VCaP (cell line): ENCODE measurements at regions not wholly inside any gene's neighbourhood (a gene's known extent, or its start where the extent isn't known, plus 50 kb on each side); places are given as distances from the start of the nearest gene placed in this dataset.
"Not testable (repeated sequence)": the region's sequence is repeated elsewhere in the genome, so short reads cannot be mapped to it uniquely, and the experiment has no call there.

Experiments used
- H3K27ac ChIP-seq: fragments of 450-650 bp; 2 replicates; pipeline ENCODE4 v1.5.1; 2017
- CTCF ChIP-seq: fragments of 450-650 bp; conservative IDR thresholded peaks from 2 replicates; pipeline ENCODE4 v1.5.1; 2017; ENCODE audit warnings: mild to moderate bottlenecking, moderate library complexity

- TF ChIP-seq CTCF = no peak
- H3K27ac ChIP-seq = no peak overlapping the region
These were observed 582.3 kb downstream of the EDEM1 start for GRCh38 chr3:5769825-5770224.

- no peak overlapping the region for H3K27ac ChIP-seq
- no peak for TF ChIP-seq CTCF
These were observed 586.8 kb downstream of the EDEM1 start for GRCh38 chr3:5774337-5774736.

GRCh38 chr3:5775100-5775499, 587.6 kb downstream of the EDEM1 start:
- H3K27ac ChIP-seq = not testable (repeated sequence)

- no peak for TF ChIP-seq CTCF
- H3K27ac ChIP-seq = peak overlapping the region; percentile 29
These were observed 597.2 kb downstream of the EDEM1 start for GRCh38 chr3:5784690-5785089.

GRCh38 chr3:5787861-5788488, 600.5 kb downstream of the EDEM1 start:
- H3K27ac ChIP-seq = peak overlapping the region; percentile 42
- peak; percentile 90 for TF ChIP-seq CTCF

- TF ChIP-seq CTCF = no peak
- H3K27ac ChIP-seq = peak overlapping the region; percentile 42
These were observed 601.0 kb downstream of the EDEM1 start for GRCh38 chr3:5788496-5788895.

GRCh38 chr3:5791558-5791957, 604.1 kb downstream of the EDEM1 start:
- no peak overlapping the region for H3K27ac ChIP-seq
- no peak for TF ChIP-seq CTCF

- no peak for TF ChIP-seq CTCF
- H3K27ac ChIP-seq = no peak overlapping the region
These were observed 609.0 kb downstream of the EDEM1 start for GRCh38 chr3:5796541-5796940.
